ENCODE measurements at regions not wholly inside any gene's neighbourhood (a gene's known extent, or its start where the extent isn't known, plus 50 kb on each side); places are given as distances from the start of the nearest gene placed in this dataset.

GRCh38 chr13:111527614-111528229, 207.3 kb downstream of the TEX29 start:
- TF ChIP-seq RELA (CRISPR knock-in tag; IDR thresholded peaks at IDR 0.05; ENCODE audit: borderline replicate concordance) (no peak), GABPB1 (CRISPR knock-in tag; IDR thresholded peaks at IDR 0.05) (no peak), ZNF232 (CRISPR knock-in tag; IDR thresholded peaks at IDR 0.05) (no peak), ZBTB43 (CRISPR knock-in tag; IDR thresholded peaks at IDR 0.05) (no peak), ZNF138 (CRISPR knock-in tag; conservative IDR thresholded peaks at IDR 0.05) (no peak), MAX (CRISPR knock-in tag; IDR thresholded peaks at IDR 0.05) (no peak), CTCF (IDR thresholded peaks at IDR 0.05) (no peak), ATF2 (CRISPR knock-in tag; IDR thresholded peaks at IDR 0.05; ENCODE audit: borderline replicate concordance, low read depth) (no peak), ZNF219 (CRISPR knock-in tag; IDR thresholded peaks at IDR 0.05; ENCODE audit: borderline replicate concordance) (no peak)

All from WTC11 (cell line).